HCT116 (cell line): ENCODE measurements at regions not wholly inside any gene's neighbourhood (a gene's known extent, or its start where the extent isn't known, plus 50 kb on each side); places are given as distances from the start of the nearest gene placed in this dataset.

ENCODE experiments used
- ATAC-seq: fragments of 200-7000 bp; cut with Tn5 transposase; 2 replicates; pipeline ENCODE4 v1.9.1; 2020; ENCODE audit warnings: mild to moderate bottlenecking, moderate library complexity
- BruUV-seq: library from RNA; stranded (reverse); fragments of 400-500 nt; replicated peaks from 2 replicates; lab custom pipeline; 2021; lab: Mats Ljungman, UMichigan
- CTCF ChIA-PET: fragments of 300-600 bp; sonication (Branson Sonifier 250); formaldehyde crosslinking; loops from one replicate; lab custom pipeline; 2021; ENCODE audit warnings: antibody characterized with exemption; lab: Charles Lee
- POLR2A ChIA-PET: fragments of 300-600, 350-600 bp; sonication (Branson Sonifier 250); formaldehyde crosslinking; loops from one replicate; lab custom pipeline; 2021; ENCODE audit warnings: antibody characterized with exemption; lab: Charles Lee
- RAD21 ChIA-PET, 2 experiments: fragments of 300-600 bp; sonication (Branson Sonifier 250); formaldehyde crosslinking; loops; one replicate each; lab custom pipeline; 2023; ENCODE audit warnings: low total read pairs in 2 of 2; ENCODE audit not compliant: uncharacterized antibody in 2 of 2, unreplicated experiment in 2 of 2, low non-redundant PET in 1 of 2; lab: Charles Lee
- DNase-seq: peaks from one replicate; pipeline ENCODE4 v3.0.0-alpha.2; 2010; ENCODE audit warnings: low read depth, low spot score
- H2AFZ ChIP-seq: fragments of 200-600 bp; shearing (Covaris generic), sonication (generic); 2 replicates; pipeline ENCODE4 v1.6.1; 2017; ENCODE audit warnings: low read depth, mixed run types, mixed read lengths, antibody characterized with exemption, low read length; ENCODE audit not compliant: poor library complexity, severe bottlenecking
- H3K27ac ChIP-seq: 2 replicates; pipeline ENCODE4 v1.5.1; 2012; ENCODE audit warnings: low read depth, low read length
- H3K27me3 ChIP-seq: fragments of 200-600 bp; sonication (generic); 2 replicates; pipeline ENCODE4 v1.6.1; 2016; ENCODE audit warnings: mixed run types, low read length, mixed read lengths; ENCODE audit not compliant: insufficient read depth
- H3K36me3 ChIP-seq, 2 experiments: fragments of 200-500 bp in 1 of 2; fragments of 200-600 bp in 1 of 2; sonication (Bioruptor generic) in 1 of 2; sonication (generic) in 1 of 2; 2 replicates each; pipeline versions ENCODE4 v1.5.1 to v1.6.1; 2014 to 2016; ENCODE audit warnings: low read length in 2 of 2, inconsistent platforms in 1 of 2, mixed read lengths in 1 of 2, mixed run types in 1 of 2; ENCODE audit not compliant: insufficient read depth in 2 of 2, control insufficient read depth in 1 of 2
- H3K4me1 ChIP-seq, 2 experiments: fragments of 200-600 bp in 1 of 2; sonication (generic) in 1 of 2; 2 replicates each; pipeline versions ENCODE4 v1.5.1 to v1.6.1; 2012 to 2017; ENCODE audit warnings: low read length in 2 of 2, inconsistent platforms in 1 of 2, mild to moderate bottlenecking in 1 of 2, mixed read lengths in 1 of 2, mixed run types in 1 of 2, moderate library complexity in 1 of 2; ENCODE audit not compliant: insufficient read depth in 2 of 2, control insufficient read depth in 1 of 2
- H3K4me2 ChIP-seq: fragments of 200-600 bp; sonication (generic); 2 replicates; pipeline ENCODE4 v1.6.1; 2017; ENCODE audit warnings: mixed run types, low read length, mixed read lengths
- H3K4me3 ChIP-seq, 2 experiments: fragments of 200-600 bp in 1 of 2; sonication (generic) in 1 of 2; replicated peaks in 1 of 2; 2 replicates each; pipeline ENCODE4 v1.5.1; 2011 to 2016; ENCODE audit warnings: low read length in 2 of 2, control low read depth in 1 of 2, low read depth in 1 of 2, mild to moderate bottlenecking in 1 of 2, mixed read lengths in 1 of 2, mixed run types in 1 of 2
- H3K79me2 ChIP-seq: fragments of 200-600 bp; sonication (generic); 2 replicates; pipeline ENCODE4 v1.6.1; 2017; ENCODE audit warnings: mild to moderate bottlenecking, mixed run types, low read length, moderate library complexity, mixed read lengths; ENCODE audit not compliant: insufficient read depth
- H3K9ac ChIP-seq: fragments of 200-600 bp; sonication (generic); 2 replicates; pipeline ENCODE4 v1.6.1; 2016; ENCODE audit warnings: low read length, mixed read lengths
- H3K9me2 ChIP-seq: fragments of 200-600 bp; sonication (generic), shearing (Covaris generic); 2 replicates; pipeline ENCODE4 v1.6.1; 2017; ENCODE audit warnings: mixed run types, mild to moderate bottlenecking, moderate library complexity; ENCODE audit not compliant: insufficient read depth
- H3K9me3 ChIP-seq, 2 experiments: fragments of 200-500 bp in 1 of 2; fragments of 200-600 bp in 1 of 2; sonication (Bioruptor generic) in 1 of 2; sonication (generic) in 1 of 2; 2 replicates each; pipeline ENCODE4 v1.6.1; 2014 to 2017; ENCODE audit warnings: low read length in 2 of 2, mixed read lengths in 2 of 2, inconsistent platforms in 1 of 2, low read depth in 1 of 2, mild to moderate bottlenecking in 1 of 2, mixed run types in 1 of 2, moderate library complexity in 1 of 2; ENCODE audit not compliant: control insufficient read depth in 1 of 2, insufficient read depth in 1 of 2
- H4K20me1 ChIP-seq: fragments of 200-600 bp; sonication (generic), shearing (Covaris generic); 2 replicates; pipeline ENCODE4 v1.6.1; 2017; ENCODE audit warnings: mixed run types, mild to moderate bottlenecking, moderate library complexity; ENCODE audit not compliant: insufficient read depth
- CEBPB ChIP-seq: IDR thresholded peaks from 2 replicates; pipeline ENCODE4 v1.6.1; 2012; ENCODE audit warnings: low read depth
- CTCF ChIP-seq, 3 experiments: fragments of 200-600 bp in 1 of 3; sonication (generic) in 1 of 3; IDR thresholded peaks in 2 of 3; conservative IDR thresholded peaks in 1 of 3; 2 replicates each; pipeline ENCODE4 v1.5.1; 2012 to 2017; ENCODE audit warnings: low read depth in 2 of 3, low read length in 2 of 3, antibody characterized with exemption in 1 of 3, borderline replicate concordance in 1 of 3, control low read depth in 1 of 3, mild to moderate bottlenecking in 1 of 3, mixed read lengths in 1 of 3, mixed run types in 1 of 3, moderate library complexity in 1 of 3; ENCODE audit not compliant: insufficient read depth in 1 of 3
- EGR1 ChIP-seq: IDR thresholded peaks from 2 replicates; pipeline ENCODE4 v1.6.1; 2012; ENCODE audit warnings: low read depth
- POLR2A ChIP-seq: IDR thresholded peaks from 2 replicates; pipeline ENCODE4 v1.7.0; 2011; ENCODE audit warnings: borderline replicate concordance; ENCODE audit not compliant: insufficient read depth, insufficient read length; ENCODE audit errors: extremely low read depth
- RAD21 ChIP-seq: IDR thresholded peaks from 2 replicates; pipeline ENCODE4 v1.6.1; 2012; ENCODE audit warnings: low read depth, mild to moderate bottlenecking
- REST ChIP-seq: IDR thresholded peaks from 2 replicates; pipeline ENCODE4 v1.6.1; 2012; ENCODE audit warnings: low read depth
- SP1 ChIP-seq: IDR thresholded peaks from 2 replicates; pipeline ENCODE4 v1.6.1; 2012; ENCODE audit warnings: low read depth
- ZBTB33 ChIP-seq: IDR thresholded peaks from 2 replicates; pipeline ENCODE4 v1.6.1; 2011; ENCODE audit warnings: mild to moderate bottlenecking, low read length, moderate library complexity; ENCODE audit not compliant: insufficient replicate concordance; ENCODE audit errors: extremely low read depth
- ZNF274 ChIP-seq: fragments of 200-500 bp; sonication (Bioruptor generic); IDR thresholded peaks from 2 replicates; pipeline ENCODE4 v1.6.1; 2014; ENCODE audit warnings: mild to moderate bottlenecking, low read depth, low read length, inconsistent platforms
- intact Hi-C: fragments of 100-400 bp; cut with micrococcal nuclease; formaldehyde crosslinking; loops from 2 replicates; pipeline ENCODE4 v1.10.0; 2022

DNA sequence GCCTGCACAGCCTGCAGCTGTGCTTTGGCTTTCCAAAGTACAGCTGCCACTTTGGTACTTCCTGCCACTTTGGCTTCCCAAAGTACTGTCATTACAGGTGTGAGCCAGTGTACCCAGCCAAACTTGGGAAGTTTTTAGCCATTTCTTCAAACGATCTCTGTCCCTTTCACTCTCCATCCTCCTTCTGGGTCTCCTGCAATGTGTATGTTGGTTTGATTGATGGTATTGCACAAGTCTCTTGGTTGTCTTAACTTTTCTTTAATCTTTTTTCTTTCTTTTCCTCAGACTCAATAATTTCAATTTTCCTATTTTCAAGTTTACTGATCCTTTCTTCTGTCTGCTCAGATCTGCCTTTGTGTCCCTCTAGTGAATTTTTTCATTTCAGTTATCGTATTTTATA, 99.3 kb upstream of the CFAP20DC start:
- RAD21 ChIA-PET: no interaction called here
- no peaks in the 10 kb centered on the region for H3K36me3 ChIP-seq
- BruUV-seq: no TSS peak
- H3K27me3 ChIP-seq: no peaks in the 10 kb centered on the region
- TF ChIP-seq EGR1 (no peak), SP1 (no peak), ZBTB33 (no peak), CTCF (IDR thresholded peaks at IDR 0.05 in 2 of 3, conservative IDR thresholded peaks at IDR 0.05 in 1 of 3; ENCODE audit: borderline replicate concordance in 1 of 3, insufficient read depth in 1 of 3, low read depth in 2 of 3, low read length in 2 of 3) (no peak), ZNF274 (no peak), RAD21 (no peak), CEBPB (no peak), POLR2A (no peak), REST (no peak)
- intact Hi-C loops: no loop called here
- no peaks in the 10 kb centered on the region for H3K9me3 ChIP-seq
- no peak for DNase-seq
- no peak overlapping the region for H3K4me2 ChIP-seq
- CTCF ChIA-PET: no interaction called here
- no peaks in the 10 kb centered on the region for H3K9me2 ChIP-seq
- H4K20me1 ChIP-seq: no peaks in the 10 kb centered on the region
- no peaks in the 10 kb centered on the region; a peak in 1 of 4 replicates for H3K4me1 ChIP-seq
- POLR2A ChIA-PET: no interaction called here
- H3K79me2 ChIP-seq: no peaks in the 10 kb centered on the region
- H3K4me3 ChIP-seq: no peak overlapping the region
- no peak for ATAC-seq
- H3K9ac ChIP-seq: no peak overlapping the region
- no peak overlapping the region for H2AFZ ChIP-seq
- H3K27ac ChIP-seq: no peak overlapping the region
